SK-N-SH treated with all-trans-retinoic acid at 6 μM for 48 hours (cell line): ENCODE measurements at regions not wholly inside any gene's neighbourhood (a gene's known extent, or its start where the extent isn't known, plus 50 kb on each side); places are given as distances from the start of the nearest gene placed in this dataset.

Experiments
- ATAC-seq: fragments of 200-7000 bp; cut with Tn5 transposase; 3 replicates; pipeline ENCODE4 v1.9.1; 2020; ENCODE audit warnings: mild to moderate bottlenecking, moderate library complexity
- BACH2 ChIP-seq: fragments of 250-450 bp; sonication (Bioruptor Pico); IDR thresholded peaks from 2 replicates; pipeline ENCODE4 v1.9.0; 2021; ENCODE audit warnings: mild to moderate bottlenecking, borderline replicate concordance
- CREB5 ChIP-seq: fragments of 250-450 bp; sonication (Bioruptor Pico); IDR thresholded peaks from 2 replicates; pipeline ENCODE4 v1.5.1; 2020; ENCODE audit warnings: low read depth, mild to moderate bottlenecking, moderate library complexity
- ESRRG ChIP-seq: fragments of 250-450 bp; sonication (Bioruptor Pico); IDR thresholded peaks from 2 replicates; pipeline ENCODE4 v1.6.1; 2021; ENCODE audit warnings: mild to moderate bottlenecking
- GLIS3 ChIP-seq: fragments of 250-450 bp; sonication (Bioruptor Pico); IDR thresholded peaks from 2 replicates; pipeline ENCODE4 v1.5.0; 2020; ENCODE audit warnings: mild to moderate bottlenecking, moderate library complexity
- PATZ1 ChIP-seq: fragments of 250-450 bp; sonication (Bioruptor Pico); IDR thresholded peaks from 2 replicates; pipeline ENCODE4 v1.8.0; 2020; ENCODE audit warnings: mild to moderate bottlenecking, moderate library complexity, borderline replicate concordance
- POU6F1 ChIP-seq: fragments of 250-450 bp; sonication (Bioruptor Pico); IDR thresholded peaks from 2 replicates; pipeline ENCODE4 v1.8.0; 2021; ENCODE audit warnings: low read depth, mild to moderate bottlenecking, moderate library complexity, borderline replicate concordance
- RARB ChIP-seq: fragments of 250-450 bp; sonication (Bioruptor Pico); IDR thresholded peaks from 2 replicates; pipeline ENCODE4 v1.8.0; 2021; ENCODE audit warnings: mild to moderate bottlenecking, moderate library complexity
- TOX ChIP-seq: fragments of 250-450 bp; sonication (Bioruptor Pico); IDR thresholded peaks from 2 replicates; pipeline ENCODE4 v1.8.0; 2021; ENCODE audit warnings: mild to moderate bottlenecking, moderate library complexity, borderline replicate concordance
- TSHZ2 ChIP-seq: fragments of 250-450 bp; sonication (Bioruptor Pico); IDR thresholded peaks from 2 replicates; pipeline ENCODE4 v1.5.0; 2020; ENCODE audit warnings: mild to moderate bottlenecking, moderate library complexity
- ZC3H10 ChIP-seq: fragments of 250-450 bp; sonication (Bioruptor Pico); IDR thresholded peaks from 2 replicates; pipeline ENCODE4 v1.5.1; 2021; ENCODE audit warnings: mild to moderate bottlenecking, moderate library complexity
- ZFP3 ChIP-seq: fragments of 250-450 bp; sonication (Bioruptor Pico); IDR thresholded peaks from 2 replicates; pipeline ENCODE4 v1.5.0; 2020; ENCODE audit warnings: mild to moderate bottlenecking, moderate library complexity
- ZFP30 ChIP-seq: fragments of 450-650 bp; formaldehyde crosslinking; IDR thresholded peaks from 2 replicates; pipeline ENCODE4 v1.5.0; 2022; ENCODE audit warnings: mild to moderate bottlenecking, moderate library complexity
- ZNF565 ChIP-seq: fragments of 450-650 bp; formaldehyde crosslinking; conservative IDR thresholded peaks from 2 replicates; pipeline ENCODE4 v1.5.0; 2020; ENCODE audit warnings: low read depth, mild to moderate bottlenecking, moderate library complexity
- ZNF70 ChIP-seq: fragments of 450-650 bp; formaldehyde crosslinking; IDR thresholded peaks from 2 replicates; pipeline ENCODE4 v1.5.0; 2020; ENCODE audit warnings: mild to moderate bottlenecking, moderate library complexity
- ZNF8 ChIP-seq: fragments of 450-650 bp; formaldehyde crosslinking; IDR thresholded peaks from 2 replicates; pipeline ENCODE4 v1.5.0; 2020; ENCODE audit warnings: mild to moderate bottlenecking, moderate library complexity

GRCh38 chr7:136229790-136230189, 252.6 kb upstream of the MTPN start:
- no peak for ATAC-seq
- TF ChIP-seq ZNF8 (CRISPR knock-in tag) (no peak), ZNF565 (CRISPR knock-in tag) (no peak), RARB (CRISPR knock-in tag) (no peak), TOX (CRISPR knock-in tag) (no peak), ZNF70 (CRISPR knock-in tag) (no peak), ZC3H10 (CRISPR knock-in tag) (no peak), BACH2 (CRISPR knock-in tag) (no peak), TSHZ2 (no peak)

GRCh38 chr7:136228171-136228570, 251.0 kb upstream of the MTPN start:
- ATAC-seq, result no peak

GRCh38 chr7:136214356-136214755, 237.2 kb upstream of the MTPN start:
- no peak for ATAC-seq
- TF ChIP-seq PATZ1 (CRISPR knock-in tag), result no peak
- no peak for TF ChIP-seq ZFP3 (CRISPR knock-in tag)
- TF ChIP-seq ZNF565 (CRISPR knock-in tag), result no peak
- no peak for TF ChIP-seq BACH2 (CRISPR knock-in tag)
- no peak for TF ChIP-seq CREB5 (CRISPR knock-in tag)
- no peak for TF ChIP-seq TSHZ2
- no peak for TF ChIP-seq POU6F1 (CRISPR knock-in tag)
- TF ChIP-seq, all 23 proteins: peak for 0

More at GRCh38 chr7:136228171-136228570, 251.0 kb upstream of the MTPN start:
- TF ChIP-seq TOX (CRISPR knock-in tag), result no peak
- TF ChIP-seq ZNF70 (CRISPR knock-in tag), result no peak
- no peak for TF ChIP-seq ZFP30
- no peak for TF ChIP-seq GLIS3 (CRISPR knock-in tag)
- no peak for TF ChIP-seq TSHZ2
- no peak for TF ChIP-seq ESRRG
- TF ChIP-seq POU6F1 (CRISPR knock-in tag), result no peak
- TF ChIP-seq BACH2 (CRISPR knock-in tag), result no peak
- no peak for TF ChIP-seq ZNF565 (CRISPR knock-in tag)
- no peak for TF ChIP-seq RARB (CRISPR knock-in tag)
- TF ChIP-seq ZFP3 (CRISPR knock-in tag), result no peak
- TF ChIP-seq, all 23 proteins: peak for 0
